ENCODE measurements at regions not wholly inside any gene's neighbourhood (a gene's known extent, or its start where the extent isn't known, plus 50 kb on each side); places are given as distances from the start of the nearest gene placed in this dataset.

- TF ChIP-seq POLR2AphosphoS5 (IDR thresholded peaks at IDR 0.05; ENCODE audit: low read depth), result no peak
- no peak for TF ChIP-seq CTCF (IDR thresholded peaks at IDR 0.05; ENCODE audit: insufficient read depth, low read length)
- TF ChIP-seq SPI1 (IDR thresholded peaks at IDR 0.05; ENCODE audit: borderline replicate concordance, low read depth), result no peak
Observed at GRCh38 chr3:124434176-124434575, 296.1 kb upstream of the UMPS start.
